Activated B cell treated with CpG ODN at 0.5 μM for 24 hours (primary cell): ENCODE measurements at regions not wholly inside any gene's neighbourhood (a gene's known extent, or its start where the extent isn't known, plus 50 kb on each side); places are given as distances from the start of the nearest gene placed in this dataset.

Experiments used
- ATAC-seq: fragments of 200-7000 bp; cut with Tn5 transposase; one replicate; pipeline ENCODE4 v1.10.0; 2021; ENCODE audit warnings: low read depth, mild to moderate bottlenecking, moderate library complexity
- CTCF ChIA-PET: fragments of 350-600 bp; sonication (Branson Sonifier 250); formaldehyde crosslinking; loops from one replicate; lab custom pipeline; 2021; ENCODE audit warnings: antibody characterized with exemption; lab: Charles Lee
- POLR2A ChIA-PET: fragments of 350-600 bp; sonication (Branson Sonifier 250); formaldehyde crosslinking; loops from one replicate; lab custom pipeline; 2021; ENCODE audit warnings: antibody characterized with exemption; lab: Charles Lee
- DNase-seq: peaks from one replicate; pipeline ENCODE4 v3.0.0; 2022
- H3K27ac Mint-ChIP-seq: one replicate; pipeline ENCODE4 v1.8.0; 2020; ENCODE audit warnings: mixed read lengths
- H3K27me3 Mint-ChIP-seq: one replicate; pipeline ENCODE4 v1.8.0; 2021; ENCODE audit warnings: mixed read lengths
- H3K36me3 Mint-ChIP-seq: one replicate; pipeline ENCODE4 v1.8.0; 2021; ENCODE audit warnings: low read depth, mixed read lengths
- H3K4me1 Mint-ChIP-seq: one replicate; pipeline ENCODE4 v1.8.0; 2021; ENCODE audit warnings: mixed read lengths
- H3K4me3 Mint-ChIP-seq: one replicate; pipeline ENCODE4 v1.8.0; 2020; ENCODE audit warnings: mild to moderate bottlenecking, mixed read lengths
- H3K9me3 Mint-ChIP-seq: one replicate; pipeline ENCODE4 v1.8.0; 2020; ENCODE audit warnings: mixed read lengths
- CTCF ChIP-seq: fragments of 200-600 bp; IDR thresholded peaks from one replicate; pipeline ENCODE4 v1.8.0; 2022; ENCODE audit warnings: antibody characterized with exemption, mild to moderate bottlenecking
- intact Hi-C: fragments of 100-400 bp; cut with micrococcal nuclease; formaldehyde crosslinking; loops from one replicate; pipeline ENCODE4 v1.15.1; 2024

GRCh38 chr1:34648501-34648900 is 106.3 kb upstream of the GJB5 start:
- no peaks in the 10 kb centered on the region for H3K4me1 Mint-ChIP-seq
- peaks cover 28% of the 10 kb centered on the region for H3K27me3 Mint-ChIP-seq
- DNase-seq (no peak), ATAC-seq (no peak)
- no peak overlapping the region for H3K27ac Mint-ChIP-seq
- H3K9me3 Mint-ChIP-seq = no peaks in the 10 kb centered on the region
- intact Hi-C loops = no loop called here
- H3K36me3 Mint-ChIP-seq = no peaks in the 10 kb centered on the region
- ChIA-PET POLR2A (no interaction called here), CTCF (no interaction called here)
- TF ChIP-seq CTCF = no peak
- no peak overlapping the region for H3K4me3 Mint-ChIP-seq

- H3K4me1 Mint-ChIP-seq = no peaks in the 10 kb centered on the region
- ATAC-seq (no peak), DNase-seq (no peak)
- ChIA-PET POLR2A (no interaction called here), CTCF (no interaction called here)
- TF ChIP-seq CTCF = no peak
- no peaks in the 10 kb centered on the region for H3K9me3 Mint-ChIP-seq
- no peak overlapping the region for H3K27ac Mint-ChIP-seq
- no peak overlapping the region for H3K4me3 Mint-ChIP-seq
- H3K36me3 Mint-ChIP-seq = no peaks in the 10 kb centered on the region
- peaks cover 20% of the 10 kb centered on the region for H3K27me3 Mint-ChIP-seq
- intact Hi-C loops = no loop called here
Observed at GRCh38 chr1:34650090-34650489, 104.8 kb upstream of the GJB5 start.

GRCh38 chr1:34650800-34651199 is 104.0 kb upstream of the GJB5 start:
- Mint-ChIP-seq H3K4me1 (no peaks in the 10 kb centered on the region), H3K27me3 (peaks cover 20% of the 10 kb centered on the region), H3K36me3 (no peaks in the 10 kb centered on the region), H3K4me3 (no peak overlapping the region), H3K9me3 (no peaks in the 10 kb centered on the region), H3K27ac (no peak overlapping the region)
- DNase-seq (no peak), ATAC-seq (no peak)
- no peak for TF ChIP-seq CTCF
- intact Hi-C loops = no loop called here
- ChIA-PET CTCF (no interaction called here), POLR2A (no interaction called here)

- ChIA-PET CTCF (no interaction called here), POLR2A (no interaction called here)
- no peak for DNase-seq
- Mint-ChIP-seq H3K4me3 (no peak overlapping the region), H3K9me3 (no peaks in the 10 kb centered on the region), H3K27ac (no peak overlapping the region), H3K4me1 (no peaks in the 10 kb centered on the region), H3K27me3 (peaks cover 7% of the 10 kb centered on the region), H3K36me3 (no peaks in the 10 kb centered on the region)
- no peak for ATAC-seq
- intact Hi-C loops = no loop called here
- TF ChIP-seq CTCF = no peak
Observed at GRCh38 chr1:34653110-34653509, 101.7 kb upstream of the GJB5 start.

- Mint-ChIP-seq H3K27ac (no peak overlapping the region), H3K4me1 (no peaks in the 10 kb centered on the region), H3K9me3 (no peaks in the 10 kb centered on the region), H3K27me3 (peaks cover 4% of the 10 kb centered on the region), H3K4me3 (no peak overlapping the region), H3K36me3 (no peaks in the 10 kb centered on the region)
- intact Hi-C loops = no loop called here
- CTCF ChIA-PET = no interaction called here
- POLR2A ChIA-PET = no interaction called here
- TF ChIP-seq CTCF = no peak
- ATAC-seq (no peak), DNase-seq (no peak)
Observed at GRCh38 chr1:34655206-34655874, 99.5 kb upstream of the GJB5 start.
